HepG2 (cell line): ENCODE measurements at regions not wholly inside any gene's neighbourhood (a gene's known extent, or its start where the extent isn't known, plus 50 kb on each side); places are given as distances from the start of the nearest gene placed in this dataset.

ENCODE experiments used
- ADNP ChIP-seq: sonication (generic); formaldehyde crosslinking; IDR thresholded peaks from 2 replicates; pipeline ENCODE4 v1.4.0; 2020; ENCODE audit warnings: missing genetic modification reagents
- ARID4A ChIP-seq: sonication (generic); formaldehyde crosslinking; IDR thresholded peaks from 2 replicates; pipeline ENCODE4 v1.5.0; 2020; ENCODE audit warnings: mild to moderate bottlenecking, missing genetic modification reagents, borderline replicate concordance
- ELF1 ChIP-seq: sonication (generic); formaldehyde crosslinking; IDR thresholded peaks from 2 replicates; pipeline ENCODE4 v1.4.0; 2020; ENCODE audit warnings: missing genetic modification reagents
- FOXA1 ChIP-seq, 2 experiments: fragments of 450-650 bp in 1 of 2; sonication (generic) in 1 of 2; formaldehyde crosslinking in 1 of 2; IDR thresholded peaks; 2 replicates each; pipeline versions ENCODE4 v1.4.0 to v1.6.1; 2016 to 2020; ENCODE audit warnings: missing genetic modification reagents in 1 of 2
- HES4 ChIP-seq: sonication (generic); formaldehyde crosslinking; IDR thresholded peaks from 2 replicates; pipeline ENCODE4 v1.9.0; 2021; ENCODE audit warnings: mild to moderate bottlenecking, missing genetic modification reagents, borderline replicate concordance
- KAT8 ChIP-seq: IDR thresholded peaks from 2 replicates; pipeline ENCODE4 v1.6.1; 2016; ENCODE audit warnings: missing genetic modification reagents, missing compliant biosample characterization
- PHF8 ChIP-seq: sonication (generic); formaldehyde crosslinking; IDR thresholded peaks from 2 replicates; pipeline ENCODE4 v1.5.0; 2020; ENCODE audit warnings: missing genetic modification reagents
- POLR2A ChIP-seq, 2 experiments: IDR thresholded peaks; 2 replicates each; pipeline ENCODE4 v1.6.1; 2011; ENCODE audit warnings: low read depth in 2 of 2, low read length in 2 of 2, mild to moderate bottlenecking in 1 of 2, moderate library complexity in 1 of 2; ENCODE audit not compliant: insufficient read depth in 1 of 2
- SAFB2 ChIP-seq: sonication (generic); formaldehyde crosslinking; IDR thresholded peaks from 2 replicates; pipeline ENCODE4 v1.5.1; 2020; ENCODE audit warnings: missing genetic modification reagents, low read depth, mild to moderate bottlenecking, borderline replicate concordance
- SNAPC5 ChIP-seq: sonication (generic); formaldehyde crosslinking; IDR thresholded peaks from 2 replicates; pipeline ENCODE4 v1.8.1; 2023; ENCODE audit warnings: mild to moderate bottlenecking, missing genetic modification reagents, borderline replicate concordance
- SP2 ChIP-seq: sonication (generic); formaldehyde crosslinking; IDR thresholded peaks from 2 replicates; pipeline ENCODE4 v1.5.1; 2020; ENCODE audit warnings: mild to moderate bottlenecking, missing genetic modification reagents
- THAP9 ChIP-seq: sonication (generic); formaldehyde crosslinking; IDR thresholded peaks from 2 replicates; pipeline ENCODE4; 2020; ENCODE audit warnings: missing genetic modification reagents, mild to moderate bottlenecking, borderline replicate concordance
- ZBED4 ChIP-seq: sonication (generic); formaldehyde crosslinking; IDR thresholded peaks from 2 replicates; pipeline ENCODE4 v1.4.0; 2020; ENCODE audit warnings: missing genetic modification reagents, borderline replicate concordance
- ZFX ChIP-seq: sonication (generic); formaldehyde crosslinking; IDR thresholded peaks from 2 replicates; pipeline ENCODE4 v1.4.0; 2020; ENCODE audit warnings: mild to moderate bottlenecking, low read depth, missing genetic modification reagents, moderate library complexity
- ZNF276 ChIP-seq: sonication (generic); formaldehyde crosslinking; IDR thresholded peaks from 2 replicates; pipeline ENCODE4 v1.4.0; 2020; ENCODE audit warnings: mild to moderate bottlenecking, low read depth, missing genetic modification reagents
- ZNF431 ChIP-seq: sonication (generic); formaldehyde crosslinking; IDR thresholded peaks from 2 replicates; pipeline ENCODE4 v1.9.0; 2022; ENCODE audit warnings: missing genetic modification reagents, low read depth, mild to moderate bottlenecking, borderline replicate concordance

- TF ChIP-seq ARID4A (CRISPR knock-in tag) (peak; percentile 34; the same call in 1 of the 2 replicates), KAT8 (peak; percentile 82; the same call in 1 of the 2 replicates), POLR2A (IDR thresholded peaks at IDR 0.05; ENCODE audit: insufficient read depth in 1 of 2, low read depth in 2 of 2, low read length in 2 of 2) (peak in 1 of 2 experiments; percentile 37; a peak in 1 of 4 replicates), ZBED4 (CRISPR knock-in tag) (no peak), ZNF276 (no peak), PHF8 (CRISPR knock-in tag) (peak; percentile 52), SAFB2 (no peak), THAP9 (no peak), ELF1 (CRISPR knock-in tag) (peak; percentile 75), ZNF431 (CRISPR knock-in tag) (no peak), SP2 (CRISPR knock-in tag) (no peak), SNAPC5 (CRISPR knock-in tag) (no peak), FOXA1 (IDR thresholded peaks at IDR 0.05) (no peak), FOXA1 (CRISPR knock-in tag; IDR thresholded peaks at IDR 0.05) (peak; percentile 40), ADNP (CRISPR knock-in tag) (no peak), ZFX (CRISPR knock-in tag) (peak; percentile 83), HES4 (CRISPR knock-in tag) (no peak)
These were observed 316.0 kb downstream of the TRIML1 start (continued) for GRCh38 chr4:188455062-188455752.
